Naive thymus-derived CD8-positive, alpha-beta T cell (primary cell): ENCODE measurements at regions not wholly inside any gene's neighbourhood (a gene's known extent, or its start where the extent isn't known, plus 50 kb on each side); places are given as distances from the start of the nearest gene placed in this dataset. TPM values are rescaled to one million over a fixed set of nuclear protein-coding genes. Genes with fewer than 3 reads are reported as not detected.

Source experiments
- ATAC-seq, 2 donors: fragments of 150-1000 bp; cut with Tn5 transposase in 1 of 2; sonication (Bioruptor Pico), chemical (Tn5 transposase) in 1 of 2; 1 replicate in 1 of 2; 2 replicates in 1 of 2; pipeline ENCODE4 v1.10.0; 2021; ENCODE audit warnings: mild to moderate bottlenecking in 2 of 2, moderate library complexity in 2 of 2
- POLR2A ChIA-PET: fragments of 350-600 bp; sonication (Branson Sonifier 250); formaldehyde crosslinking; loops from one replicate; lab custom pipeline; 2021; ENCODE audit warnings: antibody characterized with exemption; lab: Charles Lee
- DNase-seq, 10 donors: peaks; one replicate each; pipeline versions ENCODE4 v3.0.0 to v3.0.0-alpha.2; 2020 to 2022
- H3K27ac Mint-ChIP-seq, 10 donors: one replicate each; pipeline ENCODE4 v1.8.0; 2020 to 2022; ENCODE audit warnings: mild to moderate bottlenecking in 10 of 10, mixed read lengths in 10 of 10, moderate library complexity in 4 of 10, inconsistent platforms in 1 of 10
- H3K27me3 Mint-ChIP-seq, 5 donors: one replicate each; pipeline ENCODE4 v1.8.0; 2021 to 2022; ENCODE audit warnings: mixed read lengths in 5 of 5
- H3K36me3 Mint-ChIP-seq, 3 donors: one replicate each; pipeline ENCODE4 v1.8.0; 2020 to 2022; ENCODE audit warnings: mixed read lengths in 3 of 3, mild to moderate bottlenecking in 2 of 3, inconsistent platforms in 1 of 3
- H3K4me1 Mint-ChIP-seq, 4 donors: one replicate each; pipeline ENCODE4 v1.8.0; 2021 to 2022; ENCODE audit warnings: mixed read lengths in 4 of 4
- H3K4me3 Mint-ChIP-seq, 10 donors: one replicate each; pipeline ENCODE4 v1.8.0; 2020 to 2022; ENCODE audit warnings: mild to moderate bottlenecking in 10 of 10, mixed read lengths in 10 of 10, moderate library complexity in 6 of 10, inconsistent platforms in 1 of 10
- H3K9me3 Mint-ChIP-seq, 9 donors: one replicate each; pipeline ENCODE4 v1.8.0; 2020 to 2022; ENCODE audit warnings: mixed read lengths in 9 of 9, mild to moderate bottlenecking in 3 of 9, inconsistent platforms in 1 of 9, moderate library complexity in 1 of 9
- microRNA-seq: library from miRNA; unstranded; fragments of <30 nt; microRNA quantifications from one replicate; pipeline ENCODE4 v1.2.0, GENCODE V29; 2022; ENCODE audit warnings: borderline microRNAs expressed

- no peak for ATAC-seq
- Mint-ChIP-seq H3K9me3 (no peaks in the 10 kb centered on the region), H3K27ac (peak overlapping the region in 1 of 10 donors; percentile 65), H3K4me3 (no peak overlapping the region), H3K4me1 (peaks cover 18 to 57% (median 22%) of the 10 kb centered on the region in 4 donors), H3K27me3 (no peaks in the 10 kb centered on the region), H3K36me3 (no peaks in the 10 kb centered on the region)
- DNase-seq: no peak
- POLR2A ChIA-PET: interaction anchor here (0.7 to 2.2 kb wide), 4 partner anchors 9 to 62 kb away, joined by 3 to 7 read pairs (median 3); no protein-coding TSS in a partner anchor
These were observed 54.8 kb upstream of the CCDC167 start for GRCh38 chr6:37554480-37554819.

- peaks cover 12 to 57% (median 28%) of the 10 kb centered on the region in 4 donors for H3K4me1 Mint-ChIP-seq
- DNase-seq (no peak), ATAC-seq (no peak)
- no peak overlapping the region for H3K27ac Mint-ChIP-seq
- no peaks in the 10 kb centered on the region for H3K36me3 Mint-ChIP-seq
- H3K4me3 Mint-ChIP-seq: no peak overlapping the region
- no peaks in the 10 kb centered on the region for H3K27me3 Mint-ChIP-seq
- POLR2A ChIA-PET: no interaction called here
- H3K9me3 Mint-ChIP-seq: no peaks in the 10 kb centered on the region
These were observed 52.6 kb upstream of the CCDC167 start for GRCh38 chr6:37552267-37552666.

DNA sequence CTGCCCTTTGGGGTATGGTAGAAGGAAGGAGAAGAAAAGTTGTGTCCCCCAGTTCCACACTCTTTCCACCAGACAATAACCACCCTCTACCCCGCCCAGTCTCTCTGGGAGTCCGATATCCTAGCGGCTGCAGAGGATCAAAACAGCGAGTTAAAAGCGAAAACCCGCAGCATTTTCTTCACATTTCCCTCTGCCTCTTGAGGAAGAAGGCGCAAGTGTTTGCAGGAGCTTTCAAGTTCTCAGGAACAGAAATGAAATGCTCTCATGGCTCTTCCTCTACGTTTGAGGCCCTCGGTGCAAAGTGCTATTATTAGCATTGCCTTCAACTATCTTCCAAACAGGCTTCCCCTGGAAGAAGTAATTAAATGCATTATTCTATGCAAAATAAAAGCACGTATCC lies 52.2 kb upstream of the CCDC167 start:
- H3K4me3 Mint-ChIP-seq: no peak overlapping the region
- H3K27me3 Mint-ChIP-seq: no peaks in the 10 kb centered on the region
- POLR2A ChIA-PET: interaction anchor here (0.6 to 1.3 kb wide), 2 partner anchors 35 to 764 kb away, joined by 3 to 5 read pairs; no protein-coding TSS in a partner anchor
- H3K4me1 Mint-ChIP-seq: peaks cover 12 to 60% (median 29%) of the 10 kb centered on the region in 4 donors
- no peak for DNase-seq
- H3K36me3 Mint-ChIP-seq: no peaks in the 10 kb centered on the region
- ATAC-seq: no peak
- no peak overlapping the region for H3K27ac Mint-ChIP-seq
- no peaks in the 10 kb centered on the region for H3K9me3 Mint-ChIP-seq

DNA sequence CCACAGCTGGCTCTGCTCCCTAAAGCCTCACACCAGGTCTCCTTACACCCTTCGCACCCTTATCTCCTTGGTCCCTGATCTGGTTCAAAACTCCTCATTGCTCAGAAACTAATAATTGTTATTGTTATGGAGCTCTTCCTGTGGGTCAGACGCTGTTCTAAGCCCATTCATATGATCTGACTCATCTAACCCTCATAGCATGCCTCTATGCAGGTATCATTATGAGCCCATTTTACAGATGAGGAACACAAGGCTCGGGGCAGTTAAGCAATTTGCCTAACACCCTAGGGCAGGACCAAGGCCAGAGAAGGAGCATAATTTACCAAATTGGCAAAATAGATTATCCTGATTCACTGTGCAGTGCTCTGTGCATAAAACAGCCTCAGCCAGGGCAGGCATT lies 51.8 kb upstream of the CCDC167 start:
- Mint-ChIP-seq H3K27ac (no peak overlapping the region), H3K4me3 (no peak overlapping the region), H3K27me3 (no peaks in the 10 kb centered on the region), H3K4me1 (peaks cover 12 to 59% (median 30%) of the 10 kb centered on the region in 4 donors), H3K9me3 (no peaks in the 10 kb centered on the region), H3K36me3 (no peaks in the 10 kb centered on the region)
- POLR2A ChIA-PET: interaction anchor here (0.6 to 1.3 kb wide), 2 partner anchors 34 to 763 kb away, joined by 3 to 5 read pairs; no protein-coding TSS in a partner anchor
- ATAC-seq (no peak), DNase-seq (no peak)

GRCh38 chr6:37551002-37551401 lies 51.3 kb upstream of the CCDC167 start:
- Mint-ChIP-seq H3K9me3 (no peaks in the 10 kb centered on the region), H3K27ac (no peak overlapping the region), H3K4me3 (no peak overlapping the region), H3K4me1 (peaks cover 12 to 62% (median 31%) of the 10 kb centered on the region in 4 donors), H3K27me3 (no peaks in the 10 kb centered on the region), H3K36me3 (no peaks in the 10 kb centered on the region)
- POLR2A ChIA-PET: interaction anchor here (1.3 kb wide), 1 partner anchor 34 kb away, joined by 5 read pairs; no protein-coding TSS in a partner anchor
- DNase-seq (no peak), ATAC-seq (no peak)

GRCh38 chr6:37550191-37550831 lies 50.6 kb upstream of the CCDC167 start:
- ATAC-seq: no peak
- Mint-ChIP-seq H3K36me3 (no peaks in the 10 kb centered on the region), H3K27me3 (no peaks in the 10 kb centered on the region), H3K4me1 (peaks cover 10 to 60% (median 32%) of the 10 kb centered on the region in 4 donors), H3K9me3 (no peaks in the 10 kb centered on the region), H3K27ac (no peak overlapping the region), H3K4me3 (no peak overlapping the region)
- POLR2A ChIA-PET: interaction anchor here (1.3 kb wide), 1 partner anchor 33 kb away, joined by 5 read pairs; no protein-coding TSS in a partner anchor
- no peak for DNase-seq

DNA sequence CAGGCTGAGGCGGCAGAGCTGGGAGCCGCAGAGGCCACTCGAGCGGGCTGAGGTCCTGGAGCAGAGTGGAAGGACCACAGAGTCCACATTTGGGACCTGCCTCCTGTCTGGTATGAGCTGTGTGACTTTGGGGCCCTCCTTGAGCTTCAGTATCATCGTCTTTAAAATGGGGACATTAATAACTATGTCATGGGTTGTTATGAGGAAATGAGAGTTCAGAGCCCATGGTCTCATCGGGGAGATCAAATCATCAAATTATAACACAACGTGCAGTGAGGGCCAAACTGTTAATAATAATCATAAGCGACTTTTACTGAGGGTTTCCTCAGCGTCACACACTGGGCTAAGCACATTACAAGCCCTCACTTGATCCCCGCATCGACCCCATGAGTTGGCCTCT lies 49.9 kb upstream of the CCDC167 start:
- H3K27ac Mint-ChIP-seq: peak overlapping the region in 2 of 10 donors; percentile 75 to 90
- H3K4me1 Mint-ChIP-seq: peaks cover 12 to 62% (median 37%) of the 10 kb centered on the region in 4 donors
- POLR2A ChIA-PET: interaction anchor here (0.7 to 1.0 kb wide), 2 partner anchors 14 to 24 kb away, joined by 3 read pairs; no protein-coding TSS in a partner anchor
- DNase-seq (no peak), ATAC-seq (no peak)
- no peaks in the 10 kb centered on the region for H3K27me3 Mint-ChIP-seq
- H3K36me3 Mint-ChIP-seq: no peaks in the 10 kb centered on the region
- H3K4me3 Mint-ChIP-seq: no peak overlapping the region
- H3K9me3 Mint-ChIP-seq: no peaks in the 10 kb centered on the region

Small RNAs in the stretch of these regions (microRNA-seq; reads per million reads assigned to microRNA genes)
- not detected for gene MIR4462
